Activated naive CD4-positive, alpha-beta T cell treated with anti-CD3 and anti-CD28 coated beads, Interleukin-2, amount 50 U/mL, for 72 hours (primary cell): ENCODE measurements at regions not wholly inside any gene's neighbourhood (a gene's known extent, or its start where the extent isn't known, plus 50 kb on each side); places are given as distances from the start of the nearest gene placed in this dataset.

ENCODE experiments used
- ATAC-seq, 2 donors: fragments of 150-1000 bp; cut with Tn5 transposase; 2 replicates each; pipeline ENCODE4 v1.10.0; 2021; ENCODE audit warnings: mild to moderate bottlenecking in 2 of 2, moderate library complexity in 2 of 2
- DNase-seq, 2 donors: peaks; one replicate each; pipeline ENCODE4 v3.0.0; 2021 to 2022; ENCODE audit warnings: low spot score in 2 of 2
- H3K27ac Mint-ChIP-seq, 2 donors: one replicate each; pipeline ENCODE4 v1.8.0; 2022; ENCODE audit warnings: mild to moderate bottlenecking in 2 of 2, mixed read lengths in 2 of 2
- H3K36me3 Mint-ChIP-seq, 2 donors: one replicate each; pipeline ENCODE4 v1.8.0; 2022; ENCODE audit warnings: mixed read lengths in 2 of 2
- H3K9me3 Mint-ChIP-seq, 2 donors: one replicate each; pipeline ENCODE4 v1.8.0; 2022; ENCODE audit warnings: mixed read lengths in 2 of 2

DNA sequence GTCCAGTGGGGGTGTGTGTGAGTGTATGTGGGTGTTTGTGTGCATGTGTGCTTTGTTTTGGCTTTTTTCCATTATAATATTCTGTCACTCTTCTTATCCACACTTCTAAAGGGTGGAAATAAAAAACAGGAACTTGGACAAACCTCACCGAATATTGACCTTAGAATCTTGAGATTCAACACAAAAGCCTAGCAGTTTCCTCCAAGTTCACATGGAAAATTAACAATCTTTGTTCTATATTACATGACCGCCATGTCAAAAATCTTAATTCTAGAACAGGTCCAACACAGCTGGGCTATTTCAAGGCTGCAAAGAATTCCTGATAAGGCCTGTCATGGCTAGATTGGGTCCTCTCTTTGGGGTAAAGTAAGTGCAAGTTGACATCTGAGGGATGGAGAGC lies 169.3 kb upstream of the OSR1 start:
- ATAC-seq (no peak), DNase-seq (no peak)
- Mint-ChIP-seq H3K27ac (no peak overlapping the region), H3K36me3 (peaks cover 0 to 7% of the 10 kb centered on the region in 2 donors), H3K9me3 (peaks cover 0 to 4% of the 10 kb centered on the region in 2 donors)

DNA sequence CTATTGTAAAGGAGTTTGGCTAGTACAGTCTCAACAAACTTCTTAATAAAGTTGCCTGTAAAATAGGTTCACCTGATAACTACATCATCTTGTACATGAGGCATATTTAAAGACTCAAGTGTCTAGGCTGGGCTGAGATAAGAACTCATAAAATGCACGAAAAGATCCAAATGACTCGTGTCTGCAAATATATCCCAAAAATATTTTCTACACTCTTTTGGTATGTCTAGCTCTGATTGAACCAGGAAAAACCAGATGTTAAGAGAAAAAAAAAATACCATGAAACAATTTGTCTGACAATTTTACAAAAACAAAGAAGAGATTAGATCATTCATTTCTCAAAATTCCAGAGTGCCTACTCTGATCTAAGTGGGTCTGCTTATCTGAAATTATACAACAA lies 166.9 kb upstream of the OSR1 start:
- no peaks in the 10 kb centered on the region for H3K36me3 Mint-ChIP-seq
- H3K9me3 Mint-ChIP-seq: no peaks in the 10 kb centered on the region
- no peak for DNase-seq
- no peak overlapping the region for H3K27ac Mint-ChIP-seq
- no peak for ATAC-seq

DNA sequence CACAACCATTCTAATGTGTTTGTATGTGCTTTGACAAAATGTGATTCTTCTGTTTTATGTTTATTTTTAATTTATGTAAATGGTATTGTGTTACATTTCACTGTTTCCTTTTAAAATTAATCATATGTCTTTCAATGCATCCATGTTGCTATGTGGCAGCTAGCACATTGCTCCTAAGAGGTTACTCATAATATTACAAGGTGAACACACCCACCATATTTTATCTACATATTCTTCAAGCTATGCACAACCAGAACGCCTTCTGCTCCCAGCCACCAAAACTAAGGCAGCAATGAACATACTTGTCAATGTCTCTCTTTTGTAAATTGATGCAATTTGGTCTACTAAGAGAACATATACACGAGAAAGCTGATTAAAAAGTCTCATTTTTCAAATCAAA lies 160.6 kb upstream of the OSR1 start:
- peaks cover 0 to 2% of the 10 kb centered on the region in 2 donors for H3K9me3 Mint-ChIP-seq
- H3K27ac Mint-ChIP-seq: no peak overlapping the region
- no peaks in the 10 kb centered on the region for H3K36me3 Mint-ChIP-seq
- no peak for DNase-seq
- ATAC-seq: no peak

DNA sequence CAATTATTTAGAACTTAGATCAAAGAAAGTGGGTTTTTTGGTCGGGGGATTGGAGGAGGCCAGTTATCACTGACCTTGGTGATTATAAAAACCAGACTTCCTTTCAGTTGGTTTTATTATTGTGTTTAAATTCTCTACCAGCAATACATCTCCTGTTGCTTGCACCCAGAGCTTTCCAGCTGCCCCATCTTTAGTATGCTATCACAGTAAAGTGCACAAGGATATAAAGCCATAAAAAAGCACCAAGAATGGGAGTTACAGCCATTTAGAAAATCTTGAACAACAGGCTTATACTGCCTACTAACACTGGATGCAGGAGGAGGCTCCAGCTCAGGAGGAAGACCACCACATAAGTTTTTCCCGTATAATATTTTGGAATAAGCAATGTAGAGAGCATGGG lies 148.7 kb upstream of the OSR1 start:
- Mint-ChIP-seq H3K9me3 (peaks cover 0 to 5% of the 10 kb centered on the region in 2 donors), H3K27ac (no peak overlapping the region), H3K36me3 (peaks cover 0 to 8% of the 10 kb centered on the region in 2 donors)
- ATAC-seq (no peak), DNase-seq (no peak)

DNA sequence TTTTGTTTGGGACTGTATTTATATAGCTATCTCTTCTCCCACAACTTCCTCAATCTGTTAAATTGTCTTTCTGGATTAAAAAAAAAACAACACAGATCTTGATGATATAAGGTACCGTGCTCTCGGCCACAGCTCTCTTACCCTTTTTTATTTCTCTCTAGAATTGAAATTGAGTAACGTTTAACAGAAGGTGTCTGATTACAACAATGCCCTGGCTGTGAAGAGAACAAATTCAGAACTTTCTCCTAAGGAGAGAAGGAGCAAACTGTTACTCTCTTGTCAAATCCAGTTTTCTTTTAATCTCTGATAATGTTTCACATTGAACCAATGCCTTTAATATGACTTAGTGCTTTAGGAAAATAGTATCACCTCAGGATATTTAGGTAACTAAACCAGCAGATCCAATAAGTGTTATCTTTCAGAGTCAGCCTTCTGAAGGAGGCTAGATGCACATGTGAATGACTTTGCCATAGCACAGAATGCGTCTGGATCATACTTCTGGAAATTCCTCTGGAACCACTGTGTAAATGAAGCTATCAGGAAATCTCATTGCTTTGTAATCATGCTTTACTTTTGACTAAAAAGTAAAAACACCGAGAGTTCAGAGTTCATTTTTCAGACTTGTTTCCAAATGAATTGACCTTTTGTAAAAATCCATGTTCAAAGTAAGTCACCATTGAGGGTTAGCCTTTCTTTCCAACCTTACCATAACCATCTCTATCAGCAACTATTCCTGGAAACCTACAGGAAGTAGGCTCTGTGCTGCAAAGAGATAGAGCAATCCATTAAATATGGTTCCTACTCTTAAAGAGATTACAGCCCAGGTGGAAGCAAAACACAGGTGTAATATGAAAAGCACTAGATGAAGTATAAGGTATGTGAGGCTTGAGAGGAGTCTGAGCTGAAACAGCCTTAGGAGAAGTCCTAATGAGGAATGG lies 147.0 kb upstream of the OSR1 start:
- H3K36me3 Mint-ChIP-seq: peaks cover 0 to 8% of the 10 kb centered on the region in 2 donors
- H3K27ac Mint-ChIP-seq: no peak overlapping the region
- DNase-seq (no peak), ATAC-seq (no peak)
- H3K9me3 Mint-ChIP-seq: peaks cover 0 to 5% of the 10 kb centered on the region in 2 donors

DNA sequence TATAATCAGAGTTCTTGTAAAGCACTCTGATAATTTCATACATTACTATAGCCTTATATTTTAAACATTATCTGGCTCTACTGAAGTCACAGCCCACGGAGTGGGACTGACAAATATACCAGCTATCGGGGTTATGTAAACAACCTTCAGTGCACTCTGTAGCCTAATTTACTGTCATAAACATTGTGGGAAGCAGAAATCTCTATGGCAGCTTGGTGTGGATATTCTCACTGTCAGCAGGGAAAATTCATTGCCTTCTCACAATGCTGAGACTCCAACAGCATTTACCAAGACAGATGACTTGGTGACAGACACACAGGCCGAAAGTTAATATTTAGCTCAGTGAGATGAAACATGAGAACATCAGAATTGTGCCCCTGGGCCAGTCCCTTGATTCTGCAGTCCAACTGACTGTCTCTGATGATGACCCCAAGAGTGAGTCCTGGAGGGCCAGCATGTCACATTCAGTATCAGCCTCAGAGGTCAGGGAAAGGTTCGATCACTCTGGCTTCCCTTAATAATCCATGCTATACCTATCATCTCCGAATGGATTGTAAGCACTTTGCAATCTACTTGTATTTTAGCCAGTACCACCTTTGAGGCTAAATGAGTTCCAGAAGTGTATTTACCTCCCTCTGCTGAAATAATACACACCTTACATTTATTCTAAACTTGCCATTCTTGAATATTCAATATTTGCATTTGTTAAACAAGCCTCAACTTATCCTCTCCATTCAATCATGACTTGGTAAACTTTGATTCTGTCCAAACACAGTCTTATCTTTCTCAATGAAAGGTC lies 146.2 kb upstream of the OSR1 start:
- peaks cover 0 to 8% of the 10 kb centered on the region in 2 donors for H3K36me3 Mint-ChIP-seq
- H3K27ac Mint-ChIP-seq: no peak overlapping the region
- peaks cover 0 to 5% of the 10 kb centered on the region in 2 donors for H3K9me3 Mint-ChIP-seq
- ATAC-seq: no peak
- no peak for DNase-seq

DNA sequence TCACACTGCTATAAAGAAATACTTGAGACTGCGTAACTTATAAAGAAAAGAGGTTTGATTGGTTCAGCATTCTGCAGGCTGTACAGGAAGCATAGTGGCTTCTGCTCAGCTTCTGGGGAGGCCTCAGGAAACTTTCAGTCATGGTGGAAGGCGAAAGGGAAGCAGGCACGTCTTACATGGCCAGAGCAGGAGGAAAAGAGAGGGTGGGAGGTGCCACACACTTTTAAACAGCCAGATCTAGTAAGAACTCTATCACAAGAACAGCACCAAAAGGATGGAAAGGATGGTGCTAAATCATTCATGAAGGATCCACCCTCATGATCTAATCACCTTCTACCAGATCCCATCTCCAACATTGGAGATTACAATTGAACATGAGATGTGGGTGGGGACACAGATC lies 145.5 kb upstream of the OSR1 start:
- DNase-seq (no peak), ATAC-seq (no peak)
- Mint-ChIP-seq H3K9me3 (peaks cover 0 to 5% of the 10 kb centered on the region in 2 donors), H3K36me3 (peaks cover 0 to 8% of the 10 kb centered on the region in 2 donors), H3K27ac (no peak overlapping the region)

DNA sequence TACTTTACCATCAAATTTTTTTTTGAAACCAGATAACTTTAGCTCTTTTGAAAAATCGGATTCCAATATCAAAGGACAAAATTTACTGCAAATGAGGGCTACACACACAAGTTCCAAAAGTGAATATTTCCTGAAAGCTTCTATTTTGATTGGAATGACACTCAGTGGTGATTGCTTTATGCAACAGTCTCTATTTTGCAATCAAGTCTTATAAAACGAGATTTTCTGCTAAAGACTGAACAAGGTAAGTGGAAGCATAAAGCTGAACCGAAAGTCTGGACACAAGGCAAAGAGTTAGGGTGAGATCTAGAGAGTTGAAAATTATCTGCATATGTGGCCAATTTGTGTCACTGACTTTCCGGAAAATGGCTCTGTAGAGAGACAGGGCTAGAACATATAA lies 145.0 kb upstream of the OSR1 start:
- peaks cover 0 to 8% of the 10 kb centered on the region in 2 donors for H3K36me3 Mint-ChIP-seq
- ATAC-seq: no peak
- no peak for DNase-seq
- peaks cover 0 to 5% of the 10 kb centered on the region in 2 donors for H3K9me3 Mint-ChIP-seq
- H3K27ac Mint-ChIP-seq: no peak overlapping the region

DNA sequence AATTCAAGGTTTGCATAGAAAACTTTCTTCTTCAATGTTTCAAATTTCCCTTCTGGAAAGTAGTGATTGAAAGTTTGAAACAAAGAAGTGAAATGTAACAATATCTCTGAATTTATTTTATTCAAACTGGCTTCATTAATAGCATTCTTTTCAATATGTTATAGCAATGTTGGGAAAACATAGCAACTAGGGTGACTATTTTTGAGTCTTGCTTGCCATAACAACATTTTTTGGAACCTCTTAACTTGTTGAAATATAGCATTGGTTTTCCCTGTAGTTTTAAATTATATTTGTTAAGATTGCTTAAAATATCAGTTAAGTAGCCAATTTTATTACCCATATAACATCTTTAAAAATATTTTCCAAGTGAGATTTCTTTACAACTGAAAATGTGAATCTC lies 141.7 kb upstream of the OSR1 start:
- ATAC-seq (no peak), DNase-seq (no peak)
- H3K9me3 Mint-ChIP-seq: peaks cover 0 to 5% of the 10 kb centered on the region in 2 donors
- H3K36me3 Mint-ChIP-seq: peaks cover 0 to 8% of the 10 kb centered on the region in 2 donors
- H3K27ac Mint-ChIP-seq: no peak overlapping the region

DNA sequence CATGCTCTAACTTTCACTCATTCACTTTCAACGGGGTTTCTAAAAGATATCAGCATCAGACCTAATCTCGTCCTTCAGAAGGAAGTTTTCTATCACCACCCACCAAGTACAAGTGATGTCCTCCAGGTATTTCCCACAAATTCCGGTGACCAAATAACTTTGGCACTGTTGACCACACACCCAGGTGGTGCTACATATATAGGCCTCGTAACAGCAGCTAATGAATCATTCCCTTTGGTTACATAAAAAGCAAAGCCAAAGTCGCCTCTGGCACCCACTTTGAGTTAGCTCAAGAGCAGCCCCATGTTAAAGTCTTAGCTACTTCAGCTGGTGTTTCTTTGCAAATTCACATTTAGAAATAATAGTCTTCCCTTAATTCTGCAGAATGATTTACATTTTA lies 138.2 kb upstream of the OSR1 start:
- Mint-ChIP-seq H3K9me3 (no peaks in the 10 kb centered on the region), H3K27ac (no peak overlapping the region), H3K36me3 (no peaks in the 10 kb centered on the region)
- no peak for DNase-seq
- no peak for ATAC-seq

DNA sequence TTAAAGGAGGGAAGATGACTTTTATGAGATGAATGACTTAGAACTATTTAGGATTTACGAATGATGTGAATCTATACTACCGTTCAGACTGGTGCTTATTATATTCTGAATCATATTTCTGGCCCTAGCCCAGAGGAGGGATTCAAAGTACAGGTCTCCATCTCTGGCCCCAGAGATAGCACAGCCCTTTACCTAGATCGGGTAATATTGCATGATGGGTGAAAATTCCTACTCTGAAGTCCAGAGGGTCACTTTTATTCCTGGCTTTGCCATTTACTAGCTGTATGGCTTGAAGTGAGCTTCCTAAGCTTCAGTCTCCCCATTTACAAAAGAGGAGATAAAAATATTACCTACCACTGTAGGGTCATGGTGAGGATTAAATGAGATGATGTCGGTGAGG lies 135.8 kb upstream of the OSR1 start:
- H3K27ac Mint-ChIP-seq: no peak overlapping the region
- no peaks in the 10 kb centered on the region for H3K9me3 Mint-ChIP-seq
- ATAC-seq (no peak), DNase-seq (no peak)
- no peaks in the 10 kb centered on the region for H3K36me3 Mint-ChIP-seq

DNA sequence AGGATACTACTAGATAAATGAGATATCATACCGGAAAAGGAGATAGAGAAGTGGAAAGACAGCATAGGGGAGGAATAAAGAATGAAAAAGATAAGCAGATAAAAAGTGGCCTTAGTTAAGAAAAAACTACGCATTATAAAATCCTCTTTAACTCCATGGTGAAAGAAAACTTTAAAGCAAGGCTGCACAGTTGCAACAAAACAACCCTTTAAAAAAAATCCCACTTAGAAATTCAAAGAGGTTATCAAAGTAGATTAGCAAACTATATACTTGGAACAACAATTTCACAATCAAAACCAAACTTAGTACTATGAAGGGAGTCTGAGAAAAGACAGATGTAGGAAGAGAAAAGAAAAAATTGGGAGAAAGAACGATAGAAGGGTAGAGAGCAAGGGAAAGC lies 133.4 kb upstream of the OSR1 start:
- no peak overlapping the region for H3K27ac Mint-ChIP-seq
- peaks cover 0 to 7% of the 10 kb centered on the region in 2 donors for H3K9me3 Mint-ChIP-seq
- no peak for DNase-seq
- H3K36me3 Mint-ChIP-seq: no peaks in the 10 kb centered on the region
- ATAC-seq: no peak

DNA sequence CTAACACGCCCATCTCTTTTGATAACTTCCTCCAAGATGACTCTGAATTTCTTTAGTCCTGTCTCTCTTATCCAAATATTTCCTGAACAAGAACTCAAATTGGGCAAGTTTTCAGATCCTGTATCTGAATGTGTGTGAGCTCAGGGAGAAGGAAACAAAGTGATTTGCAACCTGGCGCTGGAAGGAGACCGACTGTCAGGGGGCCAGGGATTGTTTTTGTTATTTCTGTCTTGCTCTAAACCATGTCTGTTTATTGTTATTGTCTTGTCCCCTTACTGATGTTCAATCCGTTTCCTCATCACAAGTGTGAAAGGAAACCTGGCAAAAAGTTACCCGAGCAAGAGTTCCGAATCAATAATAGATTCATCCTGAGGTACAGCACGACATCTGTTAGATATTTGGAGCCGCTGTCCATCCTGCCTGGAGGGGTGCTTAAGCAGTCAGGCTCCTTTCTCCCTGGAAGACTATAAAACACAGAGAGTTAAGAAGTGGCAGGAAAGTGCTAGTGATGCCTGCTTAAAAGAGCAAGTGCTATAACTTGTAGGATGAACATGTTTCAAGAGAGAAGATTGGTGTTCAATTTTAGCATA lies 132.5 kb upstream of the OSR1 start:
- peaks cover 0 to 7% of the 10 kb centered on the region in 2 donors for H3K9me3 Mint-ChIP-seq
- no peak for DNase-seq

DNA sequence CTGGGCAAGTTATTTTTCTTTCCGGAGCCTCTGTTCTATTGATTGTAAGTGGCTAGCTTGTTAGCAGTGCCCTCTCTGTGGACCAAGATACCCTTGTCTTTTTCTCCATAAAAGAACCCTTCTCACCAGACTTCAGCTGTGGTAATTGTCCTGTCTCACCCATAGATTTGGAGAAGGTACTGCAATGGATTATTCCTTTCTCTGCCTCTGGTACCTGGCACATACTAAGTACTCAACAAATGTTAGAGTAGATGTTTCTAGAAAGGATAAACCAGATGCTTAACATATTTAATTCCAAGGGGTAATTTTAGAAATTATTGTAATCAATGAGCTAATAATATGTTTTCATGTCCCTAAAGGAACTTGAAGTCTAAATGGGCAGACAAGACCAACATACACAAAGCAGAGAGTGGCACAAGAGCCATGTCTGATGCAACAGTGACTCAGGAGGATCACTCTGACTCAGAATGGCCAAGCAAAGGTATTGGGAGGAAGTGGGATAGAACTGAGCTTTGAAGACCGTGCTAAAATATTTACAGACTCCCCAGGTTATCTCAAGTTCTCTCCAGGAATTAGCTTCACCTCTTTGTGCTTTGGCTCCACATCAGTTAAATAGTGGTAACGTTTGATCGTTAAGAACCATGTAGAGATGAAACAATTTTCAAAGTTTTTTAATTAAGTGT lies 129.7 kb upstream of the OSR1 start:
- H3K9me3 Mint-ChIP-seq: peaks cover 0 to 7% of the 10 kb centered on the region in 2 donors
- DNase-seq (peak in 1 of 2 donors; percentile 9), ATAC-seq (peak; percentile 64 to 97)
- H3K27ac Mint-ChIP-seq: no peak overlapping the region
- no peaks in the 10 kb centered on the region for H3K36me3 Mint-ChIP-seq

More for the DNA sequence above, 132.5 kb upstream of the OSR1 start:
- Mint-ChIP-seq H3K36me3 (no peaks in the 10 kb centered on the region), H3K27ac (no peak overlapping the region)
- ATAC-seq: no peak

DNA sequence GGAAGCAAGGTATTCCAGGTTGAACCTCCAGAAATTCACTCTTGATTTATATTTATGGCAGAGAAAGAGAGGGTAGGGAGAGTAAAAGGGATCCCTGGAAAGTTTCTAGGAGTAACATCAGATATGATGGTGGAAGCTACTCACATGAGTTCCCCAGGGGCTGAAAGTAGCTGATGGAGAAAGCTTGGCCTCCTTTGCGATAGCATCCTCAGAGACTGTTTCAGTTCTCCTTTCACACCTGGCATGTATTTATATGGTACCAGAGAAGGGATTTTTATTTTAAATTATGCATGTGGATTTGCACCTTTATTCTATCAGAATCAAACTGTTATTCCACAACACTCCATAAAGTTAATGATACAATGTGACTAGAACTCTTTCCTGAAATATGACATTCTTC lies 126.3 kb upstream of the OSR1 start:
- peaks cover 0 to 5% of the 10 kb centered on the region in 2 donors for H3K36me3 Mint-ChIP-seq
- DNase-seq: no peak
- no peak overlapping the region for H3K27ac Mint-ChIP-seq
- no peak for ATAC-seq
- peaks cover 0 to 7% of the 10 kb centered on the region in 2 donors for H3K9me3 Mint-ChIP-seq

DNA sequence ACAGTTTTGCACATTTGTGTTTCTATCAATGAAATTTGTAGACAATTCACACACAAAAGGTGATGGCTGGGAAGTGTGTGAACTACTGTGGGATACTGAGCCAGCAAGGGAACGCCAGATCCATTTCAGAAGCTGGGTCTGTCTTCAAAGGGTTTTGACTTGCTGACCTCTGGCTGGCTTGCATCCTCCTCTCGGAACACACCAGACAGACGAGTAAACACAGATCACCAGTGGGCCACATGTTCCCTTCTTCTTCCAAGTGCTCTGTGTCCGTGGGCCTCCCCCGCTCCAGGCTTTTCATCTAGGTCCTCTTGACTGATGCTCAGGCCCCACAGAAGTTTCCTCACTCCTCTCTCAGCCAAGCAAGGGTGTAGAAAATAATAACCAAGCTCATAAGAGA lies 122.2 kb upstream of the OSR1 start:
- peaks cover 0 to 5% of the 10 kb centered on the region in 2 donors for H3K36me3 Mint-ChIP-seq
- ATAC-seq: no peak
- no peak overlapping the region for H3K27ac Mint-ChIP-seq
- peaks cover 0 to 4% of the 10 kb centered on the region in 2 donors for H3K9me3 Mint-ChIP-seq
- DNase-seq: no peak
